ENCODE measurements at regions not wholly inside any gene's neighbourhood (a gene's known extent, or its start where the extent isn't known, plus 50 kb on each side); places are given as distances from the start of the nearest gene placed in this dataset.

GRCh38 chr18:55777666-55778304 lies 189.8 kb upstream of the TCF4 start:
- no peak overlapping the region for H3K27ac ChIP-seq (ENCODE audit: low read depth in 1 of 2, low read length in 1 of 2)
- H3K27me3 ChIP-seq (ENCODE audit: control insufficient read depth in 2 of 2, insufficient read depth in 1 of 2, low read length in 1 of 2): peaks cover 13 to 19% of the 10 kb centered on the region in 2 donors
- H3K36me3 ChIP-seq (ENCODE audit: control insufficient read depth in 2 of 2, insufficient read depth in 2 of 2, low read length in 1 of 2): no peaks in the 10 kb centered on the region
- WGBS: 95% methylated on average over 5 of the region's 5 CpGs
- H3K4me3 ChIP-seq (ENCODE audit: low read length in 2 of 2): no peak overlapping the region
- H3K4me1 ChIP-seq (ENCODE audit: control insufficient read depth in 2 of 2, insufficient read depth in 2 of 2, low read length in 2 of 2): peaks cover 10 to 11% of the 10 kb centered on the region in 2 donors
- H3K9me3 ChIP-seq (ENCODE audit: control insufficient read depth in 2 of 2, insufficient read depth in 1 of 2, low read length in 1 of 2): no peaks in the 10 kb centered on the region
- no peak for DNase-seq (ENCODE audit: low read depth in 6 of 9, low spot score in 9 of 9)

GRCh38 chr18:55775972-55776371 lies 188.0 kb upstream of the TCF4 start:
- H3K4me1 ChIP-seq (ENCODE audit: control insufficient read depth in 2 of 2, insufficient read depth in 2 of 2, low read length in 2 of 2): peaks cover 10 to 11% of the 10 kb centered on the region in 2 donors
- no peak overlapping the region for H3K27ac ChIP-seq (ENCODE audit: low read depth in 1 of 2, low read length in 1 of 2)
- H3K36me3 ChIP-seq (ENCODE audit: control insufficient read depth in 2 of 2, insufficient read depth in 2 of 2, low read length in 1 of 2): no peaks in the 10 kb centered on the region
- H3K9me3 ChIP-seq (ENCODE audit: control insufficient read depth in 2 of 2, insufficient read depth in 1 of 2, low read length in 1 of 2): no peaks in the 10 kb centered on the region
- H3K4me3 ChIP-seq (ENCODE audit: low read length in 2 of 2): no peak overlapping the region
- WGBS: 48% methylated on average over 2 of the region's 2 CpGs
- no peak for DNase-seq (ENCODE audit: low read depth in 6 of 9, low spot score in 9 of 9)
- H3K27me3 ChIP-seq (ENCODE audit: control insufficient read depth in 2 of 2, insufficient read depth in 1 of 2, low read length in 1 of 2): peaks cover 13 to 18% of the 10 kb centered on the region in 2 donors

- Histone ChIP-seq H3K9me3 (ENCODE audit: control insufficient read depth in 2 of 2, insufficient read depth in 1 of 2, low read length in 1 of 2) (no peaks in the 10 kb centered on the region), H3K27ac (ENCODE audit: low read depth in 1 of 2, low read length in 1 of 2) (no peak overlapping the region), H3K4me1 (ENCODE audit: control insufficient read depth in 2 of 2, insufficient read depth in 2 of 2, low read length in 2 of 2) (peaks cover under 1 to 4% of the 10 kb centered on the region in 2 donors), H3K4me3 (ENCODE audit: low read length in 2 of 2) (no peak overlapping the region), H3K27me3 (ENCODE audit: control insufficient read depth in 2 of 2, insufficient read depth in 1 of 2, low read length in 1 of 2) (peaks cover under 1 to 4% of the 10 kb centered on the region in 2 donors), H3K36me3 (ENCODE audit: control insufficient read depth in 2 of 2, insufficient read depth in 2 of 2, low read length in 1 of 2) (no peaks in the 10 kb centered on the region)
- WGBS: 91% methylated on average over 5 of the region's 5 CpGs
- DNase-seq (ENCODE audit: low read depth in 6 of 9, low spot score in 9 of 9): no peak
These were observed 186.5 kb upstream of the TCF4 start for GRCh38 chr18:55774505-55774904.

GRCh38 chr18:55768255-55768654 lies 180.3 kb upstream of the TCF4 start:
- H3K27ac ChIP-seq (ENCODE audit: low read depth in 1 of 2, low read length in 1 of 2): no peak overlapping the region
- H3K4me1 ChIP-seq (ENCODE audit: control insufficient read depth in 2 of 2, insufficient read depth in 2 of 2, low read length in 2 of 2): peaks cover 0 to under 1% of the 10 kb centered on the region in 2 donors
- WGBS: 94% methylated on average over 5 of the region's 5 CpGs
- no peaks in the 10 kb centered on the region for H3K27me3 ChIP-seq (ENCODE audit: control insufficient read depth in 2 of 2, insufficient read depth in 1 of 2, low read length in 1 of 2)
- no peaks in the 10 kb centered on the region for H3K36me3 ChIP-seq (ENCODE audit: control insufficient read depth in 2 of 2, insufficient read depth in 2 of 2, low read length in 1 of 2)
- DNase-seq (ENCODE audit: low read depth in 6 of 9, low spot score in 9 of 9): no peak
- H3K9me3 ChIP-seq (ENCODE audit: control insufficient read depth in 2 of 2, insufficient read depth in 1 of 2, low read length in 1 of 2): no peaks in the 10 kb centered on the region
- no peak overlapping the region for H3K4me3 ChIP-seq (ENCODE audit: low read length in 2 of 2)

GRCh38 chr18:55764386-55764785 lies 176.4 kb upstream of the TCF4 start:
- Histone ChIP-seq H3K36me3 (ENCODE audit: control insufficient read depth in 2 of 2, insufficient read depth in 2 of 2, low read length in 1 of 2) (no peaks in the 10 kb centered on the region), H3K27me3 (ENCODE audit: control insufficient read depth in 2 of 2, insufficient read depth in 1 of 2, low read length in 1 of 2) (no peaks in the 10 kb centered on the region), H3K4me1 (ENCODE audit: control insufficient read depth in 2 of 2, insufficient read depth in 2 of 2, low read length in 2 of 2) (peaks cover 0 to 2% of the 10 kb centered on the region in 2 donors), H3K9me3 (ENCODE audit: control insufficient read depth in 2 of 2, insufficient read depth in 1 of 2, low read length in 1 of 2) (no peaks in the 10 kb centered on the region), H3K27ac (ENCODE audit: low read depth in 1 of 2, low read length in 1 of 2) (no peak overlapping the region), H3K4me3 (ENCODE audit: low read length in 2 of 2) (no peak overlapping the region)
- WGBS: 97% methylated on average over 5 of the region's 5 CpGs
- DNase-seq (ENCODE audit: low read depth in 6 of 9, low spot score in 9 of 9): no peak

GRCh38 chr18:55763805-55764204 lies 175.8 kb upstream of the TCF4 start:
- Histone ChIP-seq H3K36me3 (ENCODE audit: control insufficient read depth in 2 of 2, insufficient read depth in 2 of 2, low read length in 1 of 2) (no peaks in the 10 kb centered on the region), H3K27me3 (ENCODE audit: control insufficient read depth in 2 of 2, insufficient read depth in 1 of 2, low read length in 1 of 2) (no peaks in the 10 kb centered on the region), H3K27ac (ENCODE audit: low read depth in 1 of 2, low read length in 1 of 2) (no peak overlapping the region), H3K4me1 (ENCODE audit: control insufficient read depth in 2 of 2, insufficient read depth in 2 of 2, low read length in 2 of 2) (peaks cover 0 to 2% of the 10 kb centered on the region in 2 donors), H3K9me3 (ENCODE audit: control insufficient read depth in 2 of 2, insufficient read depth in 1 of 2, low read length in 1 of 2) (no peaks in the 10 kb centered on the region), H3K4me3 (ENCODE audit: low read length in 2 of 2) (no peak overlapping the region)
- WGBS: 91% methylated on average over 4 of the region's 4 CpGs
- no peak for DNase-seq (ENCODE audit: low read depth in 6 of 9, low spot score in 9 of 9)

GRCh38 chr18:55763298-55763697 lies 175.3 kb upstream of the TCF4 start:
- peaks cover 0 to 2% of the 10 kb centered on the region in 2 donors for H3K4me1 ChIP-seq (ENCODE audit: control insufficient read depth in 2 of 2, insufficient read depth in 2 of 2, low read length in 2 of 2)
- no peaks in the 10 kb centered on the region for H3K27me3 ChIP-seq (ENCODE audit: control insufficient read depth in 2 of 2, insufficient read depth in 1 of 2, low read length in 1 of 2)
- H3K9me3 ChIP-seq (ENCODE audit: control insufficient read depth in 2 of 2, insufficient read depth in 1 of 2, low read length in 1 of 2): no peaks in the 10 kb centered on the region
- no peaks in the 10 kb centered on the region for H3K36me3 ChIP-seq (ENCODE audit: control insufficient read depth in 2 of 2, insufficient read depth in 2 of 2, low read length in 1 of 2)
- DNase-seq (ENCODE audit: low read depth in 6 of 9, low spot score in 9 of 9): no peak
- 83% methylated on average over 2 of the region's 2 CpGs for WGBS
- no peak overlapping the region for H3K27ac ChIP-seq (ENCODE audit: low read depth in 1 of 2, low read length in 1 of 2)
- no peak overlapping the region for H3K4me3 ChIP-seq (ENCODE audit: low read length in 2 of 2)

GRCh38 chr18:55762424-55762823 lies 174.4 kb upstream of the TCF4 start:
- Histone ChIP-seq H3K4me3 (ENCODE audit: low read length in 2 of 2) (no peak overlapping the region), H3K4me1 (ENCODE audit: control insufficient read depth in 2 of 2, insufficient read depth in 2 of 2, low read length in 2 of 2) (peaks cover 0 to 2% of the 10 kb centered on the region in 2 donors), H3K27me3 (ENCODE audit: control insufficient read depth in 2 of 2, insufficient read depth in 1 of 2, low read length in 1 of 2) (no peaks in the 10 kb centered on the region), H3K9me3 (ENCODE audit: control insufficient read depth in 2 of 2, insufficient read depth in 1 of 2, low read length in 1 of 2) (no peaks in the 10 kb centered on the region), H3K36me3 (ENCODE audit: control insufficient read depth in 2 of 2, insufficient read depth in 2 of 2, low read length in 1 of 2) (no peaks in the 10 kb centered on the region), H3K27ac (ENCODE audit: low read depth in 1 of 2, low read length in 1 of 2) (no peak overlapping the region)
- 96% methylated on average over 3 of the region's 3 CpGs for WGBS
- DNase-seq (ENCODE audit: low read depth in 6 of 9, low spot score in 9 of 9): no peak

GRCh38 chr18:55753643-55754263 lies 165.8 kb upstream of the TCF4 start:
- DNase-seq (ENCODE audit: low read depth in 6 of 9, low spot score in 9 of 9): no peak
- no peak overlapping the region for H3K4me3 ChIP-seq (ENCODE audit: low read length in 2 of 2)
- H3K9me3 ChIP-seq (ENCODE audit: control insufficient read depth in 2 of 2, insufficient read depth in 1 of 2, low read length in 1 of 2): no peaks in the 10 kb centered on the region
- no peaks in the 10 kb centered on the region for H3K4me1 ChIP-seq (ENCODE audit: control insufficient read depth in 2 of 2, insufficient read depth in 2 of 2, low read length in 2 of 2)
- H3K27ac ChIP-seq (ENCODE audit: low read depth in 1 of 2, low read length in 1 of 2): no peak overlapping the region
- H3K36me3 ChIP-seq (ENCODE audit: control insufficient read depth in 2 of 2, insufficient read depth in 2 of 2, low read length in 1 of 2): no peaks in the 10 kb centered on the region
- no peaks in the 10 kb centered on the region for H3K27me3 ChIP-seq (ENCODE audit: control insufficient read depth in 2 of 2, insufficient read depth in 1 of 2, low read length in 1 of 2)
- WGBS: 83% methylated on average over 4 of the region's 4 CpGs
